Medulla oblongata (tissue), 1 donor: ENCODE measurements at regions not wholly inside any gene's neighbourhood (a gene's known extent, or its start where the extent isn't known, plus 50 kb on each side); places are given as distances from the start of the nearest gene placed in this dataset.

ENCODE experiments used
- DNase-seq: peaks from one replicate; pipeline ENCODE4 v3.0.0-alpha.2; 2015; ENCODE audit errors: extremely low spot score

DNA sequence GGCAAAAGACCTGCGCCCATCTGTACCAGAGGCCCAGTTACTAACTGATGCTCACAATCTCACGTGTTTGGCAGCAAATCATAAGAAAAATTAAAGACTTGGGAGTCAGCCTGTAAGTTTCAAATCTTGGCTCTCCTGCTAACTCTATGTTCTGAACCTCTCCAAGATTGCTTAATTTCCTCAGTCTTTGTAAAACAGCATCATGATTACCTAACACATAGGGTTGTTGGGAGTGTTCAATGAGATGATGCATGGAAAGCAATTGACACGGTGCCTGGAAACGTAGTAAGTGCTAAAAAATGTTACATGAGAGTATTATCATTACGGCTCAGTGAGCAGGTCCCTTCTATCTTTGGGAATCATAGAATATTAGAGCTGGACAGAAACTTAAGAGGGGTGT is 497.6 kb upstream of the TCF4 start:
- DNase-seq: no peak

- DNase-seq: no peak
These were observed 495.7 kb upstream of the TCF4 start for GRCh38 chr18:56083523-56084287.

GRCh38 chr18:56083097-56083521 is 495.1 kb upstream of the TCF4 start:
- DNase-seq: no peak

GRCh38 chr18:56076723-56077122 is 488.7 kb upstream of the TCF4 start:
- no peak for DNase-seq

DNA sequence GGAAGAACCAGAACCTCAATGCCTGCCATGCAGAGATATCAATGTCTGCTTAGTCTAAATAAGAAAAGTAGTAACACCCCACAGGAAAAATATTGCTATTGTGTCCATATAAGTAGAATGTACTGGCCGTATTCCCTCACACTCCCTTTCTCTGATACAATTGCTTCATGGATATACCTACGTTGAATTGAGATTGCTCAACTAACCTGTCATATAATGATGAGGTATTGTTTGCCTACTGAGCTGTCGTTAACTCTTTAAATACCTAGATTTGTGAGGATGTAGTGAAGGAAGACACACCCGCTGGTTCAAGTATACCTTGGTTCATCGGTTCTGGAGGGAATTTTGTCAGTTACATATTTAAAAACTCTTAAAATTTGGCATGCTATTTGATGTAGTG is 480.7 kb upstream of the TCF4 start:
- DNase-seq: no peak

DNA sequence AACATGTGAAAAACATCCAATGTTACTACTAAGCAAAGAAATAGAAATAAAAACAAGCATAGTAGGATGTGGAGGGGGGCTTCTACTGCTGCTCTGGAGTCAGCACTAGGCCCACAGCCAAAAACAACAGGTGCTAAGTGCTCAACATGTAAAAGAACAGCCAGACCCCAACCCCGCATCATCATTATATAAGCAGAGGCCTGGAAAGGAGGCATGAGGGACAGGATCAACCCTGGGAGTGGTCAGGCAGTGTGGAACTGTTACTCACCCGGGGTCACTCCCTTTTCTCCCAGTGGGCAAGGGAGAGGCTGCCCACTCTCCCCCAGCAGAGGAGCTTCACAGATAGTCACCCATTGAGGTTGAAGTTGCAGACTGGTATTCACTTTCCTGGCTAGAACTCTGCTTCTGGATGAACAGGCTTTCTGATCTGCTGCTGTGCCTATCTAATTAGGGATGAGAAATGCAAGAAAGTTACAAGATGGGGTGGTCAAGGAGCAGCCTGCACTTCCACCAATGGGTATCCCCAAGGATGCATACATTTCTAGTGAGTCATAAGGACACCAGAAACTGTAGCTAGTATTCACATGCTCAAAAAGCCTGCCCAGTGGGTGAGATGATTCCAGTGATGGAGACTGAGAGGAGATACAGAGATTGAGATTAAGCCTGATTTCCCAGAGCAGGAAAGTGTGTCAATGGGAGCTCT is 480.1 kb upstream of the TCF4 start:
- no peak for DNase-seq

- DNase-seq: peak; percentile 43
These were observed 479.4 kb upstream of the TCF4 start for GRCh38 chr18:56067214-56067894.

- DNase-seq: no peak
These were observed 478.7 kb upstream of the TCF4 start for GRCh38 chr18:56066524-56067213.

DNA sequence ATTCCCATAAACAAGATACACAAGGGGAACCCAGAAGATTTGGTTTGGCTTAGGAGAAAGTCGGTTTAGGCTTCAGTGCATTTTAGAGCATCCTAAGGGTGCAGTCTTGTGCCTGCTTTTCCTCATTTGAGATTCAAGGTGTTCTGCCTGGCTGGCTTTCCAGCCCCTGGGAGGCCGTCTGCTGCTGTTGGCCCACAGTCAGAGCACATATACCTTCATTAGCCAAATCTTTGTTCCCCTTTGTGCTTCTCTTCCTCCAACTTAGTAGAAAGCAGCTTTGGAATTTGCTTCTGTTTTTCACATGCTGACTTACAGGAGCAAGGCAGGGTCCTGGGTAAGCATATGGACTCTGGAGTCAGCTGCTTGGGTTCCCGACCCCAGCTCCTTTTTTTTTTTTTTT is 477.1 kb upstream of the TCF4 start:
- DNase-seq: no peak

DNA sequence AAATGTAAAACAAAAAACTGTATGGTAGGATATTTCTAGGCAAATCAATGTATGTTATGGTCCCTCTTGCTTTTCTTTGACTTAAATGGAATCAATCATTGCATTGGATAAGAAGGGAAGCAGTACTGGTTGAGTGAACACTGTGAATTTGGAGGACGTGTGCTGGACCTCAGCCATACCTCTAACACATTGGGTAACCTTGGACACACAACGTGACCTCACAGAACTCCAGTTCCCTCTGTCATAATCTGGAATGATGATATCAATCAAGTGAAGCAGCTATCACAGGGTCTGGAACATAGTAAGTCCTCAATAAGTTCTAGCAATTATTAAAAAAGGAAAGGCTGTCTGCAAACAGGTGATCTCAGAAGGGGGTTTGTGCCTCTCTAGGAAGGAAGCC is 474.9 kb upstream of the TCF4 start:
- no peak for DNase-seq

DNA sequence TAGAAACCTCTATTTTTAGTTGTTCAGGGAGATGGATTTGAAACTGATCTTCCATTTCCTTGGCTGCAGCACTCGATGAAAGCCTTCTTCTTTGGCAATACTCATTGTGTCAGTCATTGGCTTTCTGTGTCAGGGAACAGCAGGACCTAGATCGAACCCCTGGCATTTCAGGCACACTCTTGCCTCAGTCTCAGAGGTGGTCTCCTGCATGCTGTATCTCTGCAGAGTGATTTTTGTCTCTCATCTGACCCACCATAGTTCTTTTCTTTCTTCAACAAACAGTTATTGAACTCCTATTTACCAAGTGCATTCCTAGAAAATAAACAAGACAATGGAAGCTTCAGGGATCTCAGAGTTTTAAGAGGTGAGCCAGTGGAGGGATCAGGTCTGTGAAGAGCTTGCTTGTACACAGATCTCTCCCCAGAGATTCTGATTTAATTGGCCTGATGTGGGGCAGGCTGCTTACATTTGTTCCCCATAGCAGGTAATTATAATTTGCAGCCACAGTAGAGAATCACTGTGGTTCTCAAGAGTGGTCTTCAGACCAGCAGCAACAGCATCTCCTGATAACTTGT is 473.1 kb upstream of the TCF4 start:
- no peak for DNase-seq

GRCh38 chr18:56052202-56052601 is 464.2 kb upstream of the TCF4 start:
- DNase-seq: no peak

- DNase-seq: peak; percentile 46
These were observed 456.2 kb upstream of the TCF4 start for GRCh38 chr18:56044239-56044638.

- DNase-seq: peak; percentile 98
These were observed 455.7 kb upstream of the TCF4 start for GRCh38 chr18:56043641-56044061.

DNA sequence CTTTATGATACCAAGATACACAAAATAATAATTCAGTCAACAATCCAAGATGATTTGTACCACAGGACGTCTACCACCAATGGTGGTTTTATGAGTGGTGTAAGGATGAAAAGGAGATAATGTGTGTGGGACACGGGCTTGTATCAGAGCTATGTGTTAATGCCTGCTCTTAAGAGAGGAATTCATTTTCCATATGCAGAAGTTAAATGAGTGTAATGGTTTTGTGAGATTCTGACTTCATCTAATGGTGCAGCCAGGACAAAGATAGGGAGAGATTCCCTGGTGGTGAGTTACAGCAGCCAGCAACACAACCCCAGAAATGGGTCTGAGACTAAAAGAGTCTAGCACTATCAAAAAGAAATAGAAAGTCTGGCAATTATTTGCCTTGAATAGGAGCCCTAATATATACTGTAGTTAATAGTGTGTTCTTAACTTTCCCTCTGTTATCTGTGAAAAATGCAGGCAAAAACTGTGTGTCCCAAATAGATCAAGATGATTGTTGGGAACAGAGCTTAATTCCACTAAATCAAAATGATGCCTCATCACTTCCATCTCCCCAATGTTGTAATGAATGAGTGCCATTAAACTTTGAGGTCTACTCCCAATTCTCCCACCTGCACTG is 455.0 kb upstream of the TCF4 start:
- DNase-seq: peak; percentile 23

DNA sequence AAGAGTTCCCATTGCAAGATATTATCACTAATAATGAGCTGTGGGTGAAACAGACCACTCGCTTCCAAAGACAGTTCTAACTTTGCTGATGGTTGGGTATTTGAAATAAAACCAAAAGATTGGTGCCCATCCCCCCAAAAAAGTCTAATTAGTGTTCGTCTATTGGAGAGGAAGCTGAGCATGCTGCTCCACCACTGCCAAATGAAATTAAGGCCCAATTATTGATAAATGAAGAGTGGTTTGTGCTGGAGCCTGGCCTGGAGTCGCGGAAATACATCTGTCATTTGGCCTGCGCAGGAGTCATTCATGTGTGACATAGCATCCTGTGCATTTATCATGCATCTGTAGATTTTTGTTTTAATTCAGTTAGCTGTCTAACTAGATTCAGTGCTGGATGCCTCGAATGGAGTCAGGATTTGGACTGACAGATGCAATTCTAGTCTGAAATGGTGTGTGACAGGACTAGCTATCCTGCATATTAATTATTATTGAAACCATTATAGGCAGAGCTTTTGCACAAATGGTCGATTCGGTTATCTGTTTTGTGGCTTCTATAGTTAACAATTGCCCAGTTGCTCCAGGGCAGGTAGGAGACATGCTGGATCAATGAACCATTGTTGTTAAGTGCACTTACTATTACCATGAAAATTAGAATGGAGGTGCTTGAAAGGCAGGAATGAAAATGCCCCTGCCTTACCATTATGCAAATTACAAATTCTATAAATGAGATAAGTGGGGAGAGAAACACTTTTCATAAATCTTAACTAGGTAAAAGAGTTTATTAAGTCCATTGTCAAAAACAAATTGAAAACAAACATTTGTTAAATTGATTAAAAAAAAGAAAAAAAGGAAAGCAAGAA is 450.4 kb upstream of the TCF4 start:
- DNase-seq: no peak

- DNase-seq: no peak
These were observed 448.7 kb upstream of the TCF4 start for GRCh38 chr18:56036741-56037140.

DNA sequence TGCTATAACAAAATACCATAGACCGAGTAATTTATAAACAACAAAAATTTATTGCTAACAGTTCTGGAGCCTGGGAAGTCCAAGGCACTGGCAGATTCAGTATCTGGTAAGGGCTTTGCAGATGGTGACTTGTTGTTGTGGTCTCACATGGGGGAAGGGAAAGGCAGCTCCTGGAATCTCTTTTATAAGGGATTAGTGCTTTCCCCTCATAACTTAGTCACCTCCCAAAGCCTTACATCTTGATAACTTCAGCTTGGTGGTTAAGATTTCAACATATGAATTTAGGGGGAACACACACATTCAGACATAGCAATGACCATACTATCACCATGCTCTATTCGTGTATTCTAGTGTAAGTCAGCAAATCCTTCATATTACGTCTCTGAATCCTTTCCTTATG is 447.6 kb upstream of the TCF4 start:
- no peak for DNase-seq

DNA sequence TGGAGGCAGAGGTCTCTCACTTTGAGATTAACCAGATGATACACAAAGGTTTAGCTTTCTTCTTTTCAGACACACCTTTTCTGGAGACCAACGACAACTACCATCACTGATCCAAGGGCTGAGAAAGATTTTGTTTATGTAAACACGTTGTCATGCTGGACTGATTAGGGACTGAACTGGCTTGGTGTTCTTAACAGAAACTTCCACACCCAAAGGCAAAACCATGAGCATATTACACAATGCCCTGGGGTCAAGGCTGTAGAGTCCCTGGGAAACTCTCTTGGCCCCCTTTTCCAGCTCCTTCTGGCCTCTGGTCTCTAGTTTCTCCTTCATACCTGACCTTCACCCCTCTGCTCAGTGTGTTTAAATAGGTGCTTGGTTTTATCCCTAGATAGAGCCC is 447.0 kb upstream of the TCF4 start:
- DNase-seq: no peak

GRCh38 chr18:56030060-56030459 is 442.1 kb upstream of the TCF4 start:
- no peak for DNase-seq
